ENCODE measurements at regions not wholly inside any gene's neighbourhood (a gene's known extent, or its start where the extent isn't known, plus 50 kb on each side); places are given as distances from the start of the nearest gene placed in this dataset.

DNA sequence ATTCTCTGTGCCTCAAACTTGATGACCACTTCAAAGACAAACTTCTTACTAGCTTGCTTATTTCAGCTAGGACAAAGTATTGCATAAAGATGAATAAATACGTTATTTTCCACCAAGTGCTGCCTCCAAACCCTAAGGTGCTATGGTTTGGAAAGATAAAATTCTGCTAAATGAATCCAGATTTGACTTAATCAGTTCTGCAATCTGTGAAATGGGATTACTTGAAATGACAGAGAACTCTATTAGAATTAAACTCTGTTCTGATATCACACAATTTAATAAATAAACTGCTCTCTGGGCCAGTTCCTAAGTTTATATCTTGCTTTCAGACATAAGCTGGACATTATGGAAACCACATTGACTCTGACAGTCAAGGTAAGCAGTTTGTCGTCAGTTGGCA, 338.8 kb upstream of the SEMA6D start:
- no peaks in the 10 kb centered on the region for H3K9me3 ChIP-seq (ENCODE audit: control insufficient read depth in 2 of 2, insufficient read depth in 1 of 2, low read length in 1 of 2)
- H3K4me1 ChIP-seq (ENCODE audit: control insufficient read depth in 2 of 2, insufficient read depth in 2 of 2, low read length in 2 of 2): no peaks in the 10 kb centered on the region
- no peaks in the 10 kb centered on the region for H3K27me3 ChIP-seq (ENCODE audit: control insufficient read depth in 2 of 2, insufficient read depth in 1 of 2, low read length in 1 of 2)
- 67% methylated on average over 2 of the region's 2 CpGs for WGBS
- no peak overlapping the region for H3K27ac ChIP-seq (ENCODE audit: low read depth in 1 of 2, low read length in 1 of 2)
- DNase-seq (ENCODE audit: low read depth in 6 of 9, low spot score in 9 of 9): no peak
- H3K4me3 ChIP-seq (ENCODE audit: low read length in 2 of 2): no peak overlapping the region
- H3K36me3 ChIP-seq (ENCODE audit: control insufficient read depth in 2 of 2, insufficient read depth in 2 of 2, low read length in 1 of 2): no peaks in the 10 kb centered on the region

DNA sequence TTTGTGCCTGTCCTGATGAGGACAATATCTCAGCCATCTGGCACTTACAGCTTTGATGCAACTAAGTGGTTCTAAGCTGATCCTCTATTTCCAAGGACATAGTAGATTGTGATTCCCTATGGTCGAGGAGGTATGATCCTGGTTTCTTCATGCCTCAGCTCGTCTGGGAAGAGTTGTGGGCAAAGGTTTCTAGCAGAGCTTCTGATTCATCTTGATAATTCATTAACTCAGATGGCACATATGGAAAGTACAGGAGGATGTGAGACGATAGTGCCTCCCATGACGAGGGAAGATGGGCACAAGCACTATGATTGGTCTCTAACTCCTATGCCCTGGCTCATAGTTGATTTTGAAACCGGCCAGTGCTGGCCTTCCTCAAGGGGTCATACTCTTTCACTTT, 334.2 kb upstream of the SEMA6D start:
- DNase-seq (ENCODE audit: low read depth in 6 of 9, low spot score in 9 of 9): no peak
- Histone ChIP-seq H3K27ac (ENCODE audit: low read depth in 1 of 2, low read length in 1 of 2) (no peak overlapping the region), H3K9me3 (ENCODE audit: control insufficient read depth in 2 of 2, insufficient read depth in 1 of 2, low read length in 1 of 2) (no peaks in the 10 kb centered on the region), H3K27me3 (ENCODE audit: control insufficient read depth in 2 of 2, insufficient read depth in 1 of 2, low read length in 1 of 2) (no peaks in the 10 kb centered on the region), H3K4me3 (ENCODE audit: low read length in 2 of 2) (no peak overlapping the region), H3K4me1 (ENCODE audit: control insufficient read depth in 2 of 2, insufficient read depth in 2 of 2, low read length in 2 of 2) (no peaks in the 10 kb centered on the region), H3K36me3 (ENCODE audit: control insufficient read depth in 2 of 2, insufficient read depth in 2 of 2, low read length in 1 of 2) (no peaks in the 10 kb centered on the region)
- WGBS: 95% methylated on average over 5 of the region's 5 CpGs

DNA sequence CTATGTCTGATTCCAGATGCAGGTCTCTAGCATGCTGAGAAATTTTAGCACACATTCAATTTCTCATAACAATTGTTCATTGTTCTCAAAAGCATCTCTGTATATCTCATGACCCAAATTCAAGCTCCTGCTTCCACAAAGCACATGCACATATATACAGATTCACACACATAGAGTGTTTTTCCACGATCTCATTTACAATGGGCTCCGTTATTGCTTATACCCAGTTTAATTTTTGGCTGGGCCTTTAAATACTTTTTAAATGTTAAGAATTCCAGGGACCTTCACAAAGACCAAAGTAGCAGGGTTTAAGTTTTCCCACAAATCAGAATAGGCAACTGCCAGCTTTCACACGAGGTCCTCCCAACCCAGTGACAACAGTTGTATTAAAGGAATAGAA, 333.5 kb upstream of the SEMA6D start:
- DNase-seq (ENCODE audit: low read depth in 6 of 9, low spot score in 9 of 9): no peak
- Histone ChIP-seq H3K4me3 (ENCODE audit: low read length in 2 of 2) (no peak overlapping the region), H3K4me1 (ENCODE audit: control insufficient read depth in 2 of 2, insufficient read depth in 2 of 2, low read length in 2 of 2) (no peaks in the 10 kb centered on the region), H3K27me3 (ENCODE audit: control insufficient read depth in 2 of 2, insufficient read depth in 1 of 2, low read length in 1 of 2) (no peaks in the 10 kb centered on the region), H3K27ac (ENCODE audit: low read depth in 1 of 2, low read length in 1 of 2) (no peak overlapping the region), H3K36me3 (ENCODE audit: control insufficient read depth in 2 of 2, insufficient read depth in 2 of 2, low read length in 1 of 2) (no peaks in the 10 kb centered on the region), H3K9me3 (ENCODE audit: control insufficient read depth in 2 of 2, insufficient read depth in 1 of 2, low read length in 1 of 2) (no peaks in the 10 kb centered on the region)
- WGBS: 90% methylated on average over 3 of the region's 3 CpGs

DNA sequence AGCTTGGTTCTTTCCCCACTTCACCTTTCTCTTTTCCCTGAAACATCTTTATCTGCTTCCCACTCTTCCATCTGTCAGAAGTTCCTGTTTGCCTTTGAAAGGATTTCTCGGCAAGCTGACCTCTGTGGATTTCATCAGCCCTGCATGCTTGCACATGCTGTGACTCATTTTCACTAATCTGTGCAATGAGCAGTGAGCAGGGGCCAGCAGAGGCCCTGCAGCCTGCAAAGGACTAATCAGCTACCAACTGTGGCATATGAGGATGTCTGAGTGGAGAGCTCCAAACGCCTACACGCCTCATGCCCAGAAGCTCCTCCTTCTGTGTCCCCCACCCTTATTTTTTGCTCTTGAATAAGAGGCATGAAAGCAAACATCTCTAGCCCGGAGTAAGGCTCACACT, 333.0 kb upstream of the SEMA6D start:
- Histone ChIP-seq H3K27ac (ENCODE audit: low read depth in 1 of 2, low read length in 1 of 2) (no peak overlapping the region), H3K9me3 (ENCODE audit: control insufficient read depth in 2 of 2, insufficient read depth in 1 of 2, low read length in 1 of 2) (no peaks in the 10 kb centered on the region), H3K4me3 (ENCODE audit: low read length in 2 of 2) (no peak overlapping the region), H3K4me1 (ENCODE audit: control insufficient read depth in 2 of 2, insufficient read depth in 2 of 2, low read length in 2 of 2) (no peaks in the 10 kb centered on the region), H3K36me3 (ENCODE audit: control insufficient read depth in 2 of 2, insufficient read depth in 2 of 2, low read length in 1 of 2) (no peaks in the 10 kb centered on the region), H3K27me3 (ENCODE audit: control insufficient read depth in 2 of 2, insufficient read depth in 1 of 2, low read length in 1 of 2) (no peaks in the 10 kb centered on the region)
- WGBS: 82% methylated on average over 4 of the region's 4 CpGs
- DNase-seq (ENCODE audit: low read depth in 6 of 9, low spot score in 9 of 9): no peak

DNA sequence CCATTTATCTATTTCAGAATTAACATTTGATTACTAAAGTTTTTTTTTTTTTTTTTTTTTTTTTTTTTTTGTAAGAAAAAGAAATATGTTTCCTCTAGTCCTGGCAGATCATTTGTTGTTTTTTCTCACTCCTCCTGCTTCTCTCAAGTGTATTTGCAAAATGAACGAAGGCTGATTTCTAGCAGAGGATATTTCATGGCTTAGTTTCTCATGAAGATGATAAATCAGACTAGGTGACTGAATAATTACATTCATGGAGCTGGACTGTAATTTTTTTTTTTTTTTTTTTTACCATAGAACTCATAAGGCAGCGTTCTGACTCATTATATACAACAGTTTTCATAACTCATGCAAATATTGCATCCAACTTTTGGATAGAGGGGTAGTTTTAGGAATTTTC, 332.5 kb upstream of the SEMA6D start:
- H3K9me3 ChIP-seq (ENCODE audit: control insufficient read depth in 2 of 2, insufficient read depth in 1 of 2, low read length in 1 of 2): no peaks in the 10 kb centered on the region
- H3K4me3 ChIP-seq (ENCODE audit: low read length in 2 of 2): no peak overlapping the region
- H3K27me3 ChIP-seq (ENCODE audit: control insufficient read depth in 2 of 2, insufficient read depth in 1 of 2, low read length in 1 of 2): no peaks in the 10 kb centered on the region
- no peaks in the 10 kb centered on the region for H3K36me3 ChIP-seq (ENCODE audit: control insufficient read depth in 2 of 2, insufficient read depth in 2 of 2, low read length in 1 of 2)
- H3K4me1 ChIP-seq (ENCODE audit: control insufficient read depth in 2 of 2, insufficient read depth in 2 of 2, low read length in 2 of 2): no peaks in the 10 kb centered on the region
- no peak overlapping the region for H3K27ac ChIP-seq (ENCODE audit: low read depth in 1 of 2, low read length in 1 of 2)
- no peak for DNase-seq (ENCODE audit: low read depth in 6 of 9, low spot score in 9 of 9)
- WGBS: 89% methylated on average over 2 of the region's 2 CpGs

DNA sequence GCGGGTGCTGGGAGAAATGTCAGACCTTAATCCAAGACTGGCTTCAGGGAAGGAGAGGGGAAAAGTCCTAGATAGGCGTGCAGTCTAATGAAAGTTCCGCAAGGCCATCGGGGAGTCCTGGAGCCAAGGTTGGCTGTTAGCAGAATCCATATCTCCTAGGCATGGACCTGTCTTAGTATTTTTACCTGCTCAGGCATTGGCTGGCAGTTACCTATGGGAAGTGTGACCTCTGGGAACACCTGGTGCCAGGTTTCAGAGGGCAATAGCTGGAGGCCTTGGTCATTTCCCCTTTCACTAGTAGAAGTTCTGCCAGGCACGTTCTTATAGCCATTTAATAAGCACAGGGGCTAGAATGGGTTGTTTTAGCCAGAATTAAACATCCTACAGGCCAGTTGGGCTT, 330.8 kb upstream of the SEMA6D start:
- no peaks in the 10 kb centered on the region for H3K36me3 ChIP-seq (ENCODE audit: control insufficient read depth in 2 of 2, insufficient read depth in 2 of 2, low read length in 1 of 2)
- DNase-seq (ENCODE audit: low read depth in 6 of 9, low spot score in 9 of 9): no peak
- WGBS: 92% methylated on average over 5 of the region's 5 CpGs
- H3K27ac ChIP-seq (ENCODE audit: low read depth in 1 of 2, low read length in 1 of 2): no peak overlapping the region
- no peaks in the 10 kb centered on the region for H3K27me3 ChIP-seq (ENCODE audit: control insufficient read depth in 2 of 2, insufficient read depth in 1 of 2, low read length in 1 of 2)
- no peaks in the 10 kb centered on the region for H3K9me3 ChIP-seq (ENCODE audit: control insufficient read depth in 2 of 2, insufficient read depth in 1 of 2, low read length in 1 of 2)
- no peak overlapping the region for H3K4me3 ChIP-seq (ENCODE audit: low read length in 2 of 2)
- H3K4me1 ChIP-seq (ENCODE audit: control insufficient read depth in 2 of 2, insufficient read depth in 2 of 2, low read length in 2 of 2): no peaks in the 10 kb centered on the region

DNA sequence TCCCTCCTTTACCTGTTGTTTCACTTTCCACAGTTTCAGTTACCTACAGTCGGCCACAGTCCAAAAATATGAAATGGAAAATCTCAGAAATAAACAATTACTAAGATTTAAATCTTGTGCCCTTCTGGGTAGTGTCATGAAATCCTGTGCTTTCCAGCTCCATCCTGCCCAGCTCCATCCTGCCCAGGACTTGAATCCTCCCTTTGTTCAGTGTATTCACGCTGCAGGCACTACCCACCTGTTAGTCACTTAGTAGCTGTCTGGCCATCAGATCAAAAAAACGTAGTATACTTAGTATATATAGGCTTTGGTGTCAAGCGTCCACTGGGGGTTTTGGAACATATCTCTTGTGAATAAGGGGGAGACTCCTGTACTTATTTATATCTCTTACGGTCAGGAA, 329.0 kb upstream of the SEMA6D start:
- Histone ChIP-seq H3K27ac (ENCODE audit: low read depth in 1 of 2, low read length in 1 of 2) (no peak overlapping the region), H3K36me3 (ENCODE audit: control insufficient read depth in 2 of 2, insufficient read depth in 2 of 2, low read length in 1 of 2) (no peaks in the 10 kb centered on the region), H3K27me3 (ENCODE audit: control insufficient read depth in 2 of 2, insufficient read depth in 1 of 2, low read length in 1 of 2) (no peaks in the 10 kb centered on the region), H3K9me3 (ENCODE audit: control insufficient read depth in 2 of 2, insufficient read depth in 1 of 2, low read length in 1 of 2) (no peaks in the 10 kb centered on the region), H3K4me1 (ENCODE audit: control insufficient read depth in 2 of 2, insufficient read depth in 2 of 2, low read length in 2 of 2) (no peaks in the 10 kb centered on the region), H3K4me3 (ENCODE audit: low read length in 2 of 2) (no peak overlapping the region)
- DNase-seq (ENCODE audit: low read depth in 6 of 9, low spot score in 9 of 9): no peak
- WGBS: 88% methylated on average over 5 of the region's 5 CpGs

DNA sequence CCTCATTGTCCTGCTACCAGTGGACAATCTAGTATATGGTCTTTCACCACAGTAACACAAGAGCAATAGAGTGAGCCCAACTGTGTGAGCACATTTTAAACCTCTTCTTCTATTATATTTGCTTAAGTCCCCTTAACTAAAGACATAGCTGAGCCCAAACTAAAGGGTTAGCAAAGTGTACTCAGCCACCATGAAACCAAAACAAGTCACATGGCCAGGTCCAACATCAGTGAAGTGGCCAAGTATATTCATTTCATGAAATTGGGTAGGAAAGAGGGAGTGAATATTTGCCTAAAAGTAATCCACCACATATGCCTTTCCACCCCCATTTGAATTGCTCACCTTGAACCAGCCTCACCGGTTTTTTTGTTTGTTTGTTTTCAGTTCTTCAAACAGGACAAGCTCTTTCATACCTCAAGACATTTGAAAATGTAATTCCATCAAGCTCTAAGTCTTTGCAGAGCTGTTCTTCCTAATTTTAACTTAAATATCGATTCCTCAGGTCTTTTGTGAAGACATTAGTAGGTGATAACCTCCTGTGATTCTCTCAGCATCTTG, 327.0 kb upstream of the SEMA6D start:
- Histone ChIP-seq H3K9me3 (ENCODE audit: control insufficient read depth in 2 of 2, insufficient read depth in 1 of 2, low read length in 1 of 2) (no peaks in the 10 kb centered on the region), H3K27me3 (ENCODE audit: control insufficient read depth in 2 of 2, insufficient read depth in 1 of 2, low read length in 1 of 2) (no peaks in the 10 kb centered on the region), H3K4me1 (ENCODE audit: control insufficient read depth in 2 of 2, insufficient read depth in 2 of 2, low read length in 2 of 2) (no peaks in the 10 kb centered on the region), H3K27ac (ENCODE audit: low read depth in 1 of 2, low read length in 1 of 2) (no peak overlapping the region), H3K36me3 (ENCODE audit: control insufficient read depth in 2 of 2, insufficient read depth in 2 of 2, low read length in 1 of 2) (no peaks in the 10 kb centered on the region), H3K4me3 (ENCODE audit: low read length in 2 of 2) (no peak overlapping the region)
- DNase-seq (ENCODE audit: low read depth in 6 of 9, low spot score in 9 of 9): no peak
- WGBS: 83% methylated on average over 2 of the region's 2 CpGs

DNA sequence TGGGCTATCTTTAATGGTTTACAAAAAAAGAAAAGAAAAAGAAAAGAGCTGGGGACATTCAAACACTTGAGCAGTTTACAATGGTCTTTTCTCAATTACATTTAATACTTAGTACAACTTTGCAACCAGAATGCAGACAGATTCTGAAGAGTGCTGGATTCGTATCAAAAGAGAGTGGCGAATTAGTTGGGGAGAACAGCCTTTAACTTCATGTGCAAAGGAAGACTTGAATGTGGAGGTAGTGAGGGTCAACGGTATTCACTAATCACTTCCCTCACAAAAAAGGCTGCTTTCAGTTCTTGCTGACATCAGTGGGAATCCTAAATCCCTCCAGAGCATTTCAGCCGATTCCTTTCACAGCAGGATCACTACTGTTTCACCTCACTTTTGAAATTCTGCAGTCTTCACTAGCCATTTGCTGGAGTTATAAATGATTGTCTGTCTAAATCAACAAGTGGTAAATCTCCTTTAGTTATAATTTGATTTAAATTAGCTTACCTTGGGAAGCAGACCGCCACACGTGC, 323.0 kb upstream of the SEMA6D start:
- Histone ChIP-seq H3K27ac (ENCODE audit: low read depth in 1 of 2, low read length in 1 of 2) (no peak overlapping the region), H3K4me1 (ENCODE audit: control insufficient read depth in 2 of 2, insufficient read depth in 2 of 2, low read length in 2 of 2) (no peaks in the 10 kb centered on the region), H3K27me3 (ENCODE audit: control insufficient read depth in 2 of 2, insufficient read depth in 1 of 2, low read length in 1 of 2) (no peaks in the 10 kb centered on the region), H3K9me3 (ENCODE audit: control insufficient read depth in 2 of 2, insufficient read depth in 1 of 2, low read length in 1 of 2) (no peaks in the 10 kb centered on the region), H3K4me3 (ENCODE audit: low read length in 2 of 2) (no peak overlapping the region), H3K36me3 (ENCODE audit: control insufficient read depth in 2 of 2, insufficient read depth in 2 of 2, low read length in 1 of 2) (no peaks in the 10 kb centered on the region)
- 75% methylated on average over 6 of the region's 6 CpGs for WGBS
- DNase-seq (ENCODE audit: low read depth in 6 of 9, low spot score in 9 of 9): no peak

DNA sequence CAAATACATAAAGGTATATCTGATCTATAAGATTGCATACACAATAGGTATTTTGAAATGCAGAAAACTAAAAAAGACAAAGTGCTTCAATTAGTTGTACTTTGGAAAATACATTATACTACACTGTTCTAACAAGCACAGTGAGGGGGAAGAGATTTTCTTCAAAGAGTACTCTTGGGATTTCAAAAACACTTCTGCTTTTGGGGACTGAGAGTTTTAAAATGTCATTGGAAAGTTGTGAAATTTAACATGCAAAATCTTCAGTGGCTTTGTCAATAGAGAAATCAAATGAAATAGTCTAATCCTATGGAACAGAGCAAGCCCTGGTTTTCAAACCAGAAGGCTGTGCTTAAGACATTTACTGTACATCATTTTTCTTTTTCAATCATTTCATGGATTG, 322.2 kb upstream of the SEMA6D start:
- no peaks in the 10 kb centered on the region for H3K4me1 ChIP-seq (ENCODE audit: control insufficient read depth in 2 of 2, insufficient read depth in 2 of 2, low read length in 2 of 2)
- H3K9me3 ChIP-seq (ENCODE audit: control insufficient read depth in 2 of 2, insufficient read depth in 1 of 2, low read length in 1 of 2): no peaks in the 10 kb centered on the region
- no peaks in the 10 kb centered on the region for H3K27me3 ChIP-seq (ENCODE audit: control insufficient read depth in 2 of 2, insufficient read depth in 1 of 2, low read length in 1 of 2)
- DNase-seq (ENCODE audit: low read depth in 6 of 9, low spot score in 9 of 9): no peak
- H3K4me3 ChIP-seq (ENCODE audit: low read length in 2 of 2): no peak overlapping the region
- no peaks in the 10 kb centered on the region for H3K36me3 ChIP-seq (ENCODE audit: control insufficient read depth in 2 of 2, insufficient read depth in 2 of 2, low read length in 1 of 2)
- no peak overlapping the region for H3K27ac ChIP-seq (ENCODE audit: low read depth in 1 of 2, low read length in 1 of 2)

All from thymus (tissue), 11 donors.